ENCODE measurements at regions not wholly inside any gene's neighbourhood (a gene's known extent, or its start where the extent isn't known, plus 50 kb on each side); places are given as distances from the start of the nearest gene placed in this dataset.

DNA sequence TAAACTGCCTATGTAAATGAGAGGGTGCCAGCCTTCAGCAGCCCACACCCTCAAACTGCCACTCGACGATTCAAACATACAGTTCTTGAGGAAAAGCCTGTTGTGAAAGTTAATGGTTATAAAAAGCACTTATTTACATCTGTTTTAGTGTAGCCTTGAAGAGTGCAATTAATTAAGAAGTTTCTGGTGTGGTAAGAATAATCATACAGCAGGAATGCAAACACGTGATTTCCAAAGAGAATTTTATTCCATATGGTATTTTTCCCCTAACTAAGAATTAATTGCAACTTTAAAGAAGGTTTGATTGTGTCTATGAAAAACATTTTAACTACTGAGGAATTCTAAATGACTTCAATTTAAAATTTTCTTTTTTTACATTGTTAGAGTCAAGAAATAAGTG lies 176.3 kb upstream of the PITX2 start:
- Histone ChIP-seq H3K4me1 (no peaks in the 10 kb centered on the region), H3K36me3 (no peaks in the 10 kb centered on the region), H3K4me3 (no peak overlapping the region), H3K27ac (no peak overlapping the region), H3K27me3 (no peaks in the 10 kb centered on the region), H3K9me3 (no peaks in the 10 kb centered on the region)
- no peak for DNase-seq (ENCODE audit: low spot score in 2 of 2)
- WGBS, result 44% methylated on average over 3 of the region's 3 CpGs
- TF ChIP-seq EP300 (IDR thresholded peaks at IDR 0.05) (no peak), CTCF (IDR thresholded peaks at IDR 0.05) (no peak), POLR2A (IDR thresholded peaks at IDR 0.05) (no peak), POLR2AphosphoS5 (IDR thresholded peaks at IDR 0.05) (no peak)

- no peak for DNase-seq (ENCODE audit: low spot score in 2 of 2)
- Histone ChIP-seq H3K4me3 (no peak overlapping the region), H3K27me3 (no peaks in the 10 kb centered on the region), H3K27ac (no peak overlapping the region), H3K9me3 (no peaks in the 10 kb centered on the region), H3K4me1 (no peaks in the 10 kb centered on the region), H3K36me3 (no peaks in the 10 kb centered on the region)
- TF ChIP-seq POLR2A (IDR thresholded peaks at IDR 0.05), result no peak
- TF ChIP-seq CTCF (IDR thresholded peaks at IDR 0.05), result no peak
- TF ChIP-seq POLR2AphosphoS5 (IDR thresholded peaks at IDR 0.05), result no peak
- no peak for TF ChIP-seq EP300 (IDR thresholded peaks at IDR 0.05)
Observed at GRCh38 chr4:110801591-110801990, 178.7 kb upstream of the PITX2 start.

DNA sequence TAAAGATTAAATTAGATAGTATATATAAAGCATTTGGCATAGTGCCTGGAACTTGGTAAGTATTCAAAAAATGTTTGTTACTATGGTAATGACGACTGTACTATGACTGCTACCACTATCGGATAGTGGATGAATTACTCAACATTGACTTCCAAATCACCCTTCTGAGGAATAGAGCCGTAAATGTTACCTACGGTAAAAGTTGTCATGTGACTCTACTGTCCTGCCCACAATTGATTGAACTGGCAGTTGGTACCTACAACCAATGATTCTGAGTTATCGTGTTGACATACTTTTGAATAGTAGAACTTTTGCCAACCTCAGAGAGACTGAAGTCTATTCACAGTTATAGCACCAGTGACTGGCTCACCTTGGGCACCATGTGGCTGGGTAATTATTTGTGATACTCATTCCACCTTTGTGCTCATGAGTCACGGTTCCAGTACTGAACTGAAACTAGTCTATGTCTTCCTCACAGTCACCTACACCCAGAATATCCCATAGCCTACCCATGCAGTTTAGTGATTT lies 185.5 kb upstream of the PITX2 start:
- 74% methylated on average over 6 of the region's 6 CpGs for WGBS
- TF ChIP-seq POLR2AphosphoS5 (IDR thresholded peaks at IDR 0.05), result no peak
- no peak overlapping the region for H3K4me3 ChIP-seq
- no peaks in the 10 kb centered on the region for H3K9me3 ChIP-seq
- H3K27me3 ChIP-seq, result no peaks in the 10 kb centered on the region
- DNase-seq (ENCODE audit: low spot score in 2 of 2), result no peak
- no peaks in the 10 kb centered on the region for H3K4me1 ChIP-seq
- H3K27ac ChIP-seq, result no peak overlapping the region
- H3K36me3 ChIP-seq, result no peaks in the 10 kb centered on the region

DNA sequence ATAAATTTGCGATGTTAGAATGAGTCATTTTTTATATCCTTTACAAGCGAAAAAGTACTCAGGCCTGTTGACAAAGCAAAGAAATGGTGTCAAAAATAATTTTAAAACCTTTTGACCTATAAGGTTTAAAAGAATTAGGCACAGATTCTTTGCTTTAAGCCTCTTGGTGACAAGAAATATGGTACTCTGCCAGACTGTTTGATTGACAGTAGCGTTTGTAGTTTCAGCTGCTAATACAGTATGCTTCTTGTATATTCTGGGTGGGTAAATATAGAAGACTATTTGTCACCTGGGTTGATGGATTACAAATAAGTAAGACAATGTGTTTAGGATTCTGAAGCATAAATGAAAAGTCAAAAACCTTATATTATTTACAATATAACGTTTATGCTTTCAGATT lies 193.1 kb upstream of the PITX2 start:
- H3K4me3 ChIP-seq, result no peak overlapping the region

GRCh38 chr4:110816367-110816766 lies 193.5 kb upstream of the PITX2 start:
- no peak for DNase-seq (ENCODE audit: low spot score in 2 of 2)
- H3K27ac ChIP-seq, result no peak overlapping the region
- H3K9me3 ChIP-seq, result no peaks in the 10 kb centered on the region
- WGBS, result 85% methylated on average over 1 of the region's 1 CpG
- H3K4me1 ChIP-seq, result no peaks in the 10 kb centered on the region
- TF ChIP-seq EP300 (IDR thresholded peaks at IDR 0.05) (no peak), CTCF (IDR thresholded peaks at IDR 0.05) (no peak), POLR2A (IDR thresholded peaks at IDR 0.05) (no peak), POLR2AphosphoS5 (IDR thresholded peaks at IDR 0.05) (no peak)
- H3K4me3 ChIP-seq, result no peak overlapping the region
- H3K27me3 ChIP-seq, result no peaks in the 10 kb centered on the region
- no peaks in the 10 kb centered on the region for H3K36me3 ChIP-seq

More for the DNA sequence above, 193.1 kb upstream of the PITX2 start:
- H3K9me3 ChIP-seq, result no peaks in the 10 kb centered on the region
- no peak overlapping the region for H3K27ac ChIP-seq
- H3K27me3 ChIP-seq, result no peaks in the 10 kb centered on the region
- no peaks in the 10 kb centered on the region for H3K4me1 ChIP-seq
- WGBS, result 79% methylated on average over 4 of the region's 4 CpGs
- no peak for DNase-seq (ENCODE audit: low spot score in 2 of 2)
- TF ChIP-seq EP300 (IDR thresholded peaks at IDR 0.05) (no peak), POLR2A (IDR thresholded peaks at IDR 0.05) (no peak), CTCF (IDR thresholded peaks at IDR 0.05) (no peak), POLR2AphosphoS5 (IDR thresholded peaks at IDR 0.05) (no peak)
- H3K36me3 ChIP-seq, result no peaks in the 10 kb centered on the region

DNA sequence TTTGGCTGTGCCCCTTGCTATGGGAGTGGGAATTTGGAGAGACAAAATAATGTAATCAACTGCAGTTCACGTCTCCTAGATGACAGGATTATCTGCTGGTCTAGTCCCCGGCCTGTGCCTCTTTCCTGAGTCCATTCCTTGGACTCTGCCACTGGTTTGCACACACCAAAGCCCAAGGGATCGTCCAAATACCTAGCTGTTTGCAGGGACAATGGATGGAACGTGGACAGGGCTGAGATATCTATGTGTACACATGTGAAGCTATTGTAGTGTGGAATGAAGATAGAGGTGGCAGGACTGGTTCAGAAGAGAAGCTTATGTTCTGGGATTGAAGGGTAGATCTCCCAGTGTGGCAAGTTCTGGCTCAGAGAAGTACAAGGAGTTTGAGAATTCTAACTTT lies 198.3 kb upstream of the PITX2 start:
- Histone ChIP-seq H3K27ac (no peak overlapping the region), H3K4me3 (no peak overlapping the region)
- 84% methylated on average over 4 of the region's 4 CpGs for WGBS

More for the DNA sequence above, 198.3 kb upstream of the PITX2 start:
- Histone ChIP-seq H3K27me3 (no peaks in the 10 kb centered on the region), H3K4me1 (no peaks in the 10 kb centered on the region), H3K9me3 (no peaks in the 10 kb centered on the region), H3K36me3 (no peaks in the 10 kb centered on the region)
- TF ChIP-seq CTCF (IDR thresholded peaks at IDR 0.05), result no peak
- no peak for DNase-seq (ENCODE audit: low spot score in 2 of 2)

Data from suprapubic skin (tissue), 4 donors.